Spinal cord (tissue), 10 donors: ENCODE measurements at regions not wholly inside any gene's neighbourhood (a gene's known extent, or its start where the extent isn't known, plus 50 kb on each side); places are given as distances from the start of the nearest gene placed in this dataset. TPM values are rescaled to one million over a fixed set of nuclear protein-coding genes. Genes with fewer than 3 reads are reported as not detected.

Experiments
- DNase-seq, 6 donors: peaks; one replicate each; pipeline versions ENCODE4 v3.0.0 to v3.0.0-alpha.2; 2013 to 2015; ENCODE audit warnings: low spot score in 6 of 6, low read depth in 4 of 6
- H3K27ac ChIP-seq: one replicate; pipeline ENCODE4 v1.5.1; 2013; ENCODE audit warnings: low read depth, low read length, control low read depth
- H3K27me3 ChIP-seq: one replicate; pipeline ENCODE4 v1.6.1; 2013; ENCODE audit warnings: low read length; ENCODE audit not compliant: control insufficient read depth, insufficient read depth
- H3K36me3 ChIP-seq: one replicate; pipeline ENCODE4 v1.6.1; 2013; ENCODE audit warnings: low read length; ENCODE audit not compliant: control insufficient read depth, insufficient read depth
- H3K4me1 ChIP-seq: one replicate; pipeline ENCODE4 v1.6.1; 2013; ENCODE audit warnings: low read length; ENCODE audit not compliant: control insufficient read depth, insufficient read depth
- H3K4me3 ChIP-seq: one replicate; pipeline ENCODE4 v1.5.1; 2013; ENCODE audit warnings: low read depth, low read length, control low read depth
- H3K9me3 ChIP-seq: one replicate; pipeline ENCODE4 v1.6.1; 2013; ENCODE audit warnings: low read length; ENCODE audit not compliant: control insufficient read depth, insufficient read depth
- WGBS: methylation state at CpG from one replicate; pipeline ENCODE4 v1.1.5; 2013; ENCODE audit warnings: missing lambda C conversion rate; ENCODE audit not compliant: insufficient coverage; 5-methylcytosine and 5-hydroxymethylcytosine counted together
- small RNA-seq: library from RNA; depleted of rRNA; stranded (forward); fragments of <200 nt; gene quantifications from one replicate; pipeline ENCODE3, GENCODE V24; 2014; ENCODE audit warnings: low replicate concordance
- donor health status: healthy.

DNA sequence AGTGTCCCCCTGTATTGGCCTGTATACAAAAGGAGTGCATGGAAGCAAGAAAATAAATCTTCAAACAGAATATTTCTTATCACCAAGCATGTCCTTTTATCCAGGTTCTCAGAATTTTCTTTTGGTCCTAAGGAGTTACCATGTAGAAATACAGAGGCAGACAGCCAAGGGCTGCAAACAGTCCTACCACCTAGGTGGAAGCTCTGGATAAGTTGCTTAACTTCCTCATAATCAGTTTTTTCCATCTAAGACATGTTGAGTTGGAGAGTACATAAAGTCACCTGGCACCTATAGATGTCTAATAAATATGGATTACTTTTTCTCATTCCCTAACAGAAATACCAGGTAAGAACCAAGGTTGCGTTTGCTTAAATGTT is 57.0 kb upstream of the BLID start:
- 100% methylated on average over 1 of the region's 1 CpG for WGBS
- Histone ChIP-seq H3K4me1 (no peaks in the 10 kb centered on the region), H3K27me3 (no peaks in the 10 kb centered on the region), H3K4me3 (no peak overlapping the region), H3K9me3 (no peaks in the 10 kb centered on the region), H3K36me3 (no peaks in the 10 kb centered on the region), H3K27ac (no peak overlapping the region)
- DNase-seq, result no peak

DNA sequence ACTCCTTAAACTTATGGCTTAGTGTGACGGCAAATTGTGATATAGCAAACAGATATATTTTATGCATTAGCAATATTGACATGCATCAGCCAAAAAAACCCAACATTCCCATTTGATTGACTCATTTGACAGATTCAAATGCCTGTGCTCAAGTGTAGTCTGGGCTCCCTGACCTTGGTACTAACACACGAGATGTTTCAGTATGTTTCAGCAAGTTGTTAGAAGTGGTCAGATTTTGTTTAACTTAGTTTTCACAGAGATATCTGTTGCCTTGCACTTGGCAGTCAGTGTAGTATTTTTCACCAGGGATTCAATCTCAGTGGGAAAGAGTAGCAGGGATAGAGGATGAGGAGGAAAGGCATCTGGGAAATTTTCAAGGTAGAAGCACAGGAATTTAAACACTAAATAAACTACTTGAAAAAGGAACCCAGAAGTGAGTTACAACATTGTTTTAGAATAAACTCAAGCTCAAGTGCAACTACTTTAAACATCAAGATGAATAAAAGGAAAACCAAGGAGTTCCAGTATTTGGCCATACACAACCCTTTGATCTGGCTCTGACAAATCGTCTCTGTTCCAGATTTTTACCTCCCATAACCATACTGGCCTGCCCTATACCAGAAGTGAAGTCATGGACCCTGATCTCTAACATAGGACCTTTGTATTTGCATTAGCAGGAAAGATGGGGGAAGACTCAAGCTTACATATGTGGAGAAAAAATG is 56.5 kb upstream of the BLID start:
- Histone ChIP-seq H3K27me3 (no peaks in the 10 kb centered on the region), H3K4me3 (no peak overlapping the region), H3K4me1 (no peaks in the 10 kb centered on the region), H3K9me3 (no peaks in the 10 kb centered on the region), H3K36me3 (no peaks in the 10 kb centered on the region), H3K27ac (no peak overlapping the region)
- DNase-seq, result no peak
- WGBS, result 75% methylated on average over 1 of the region's 3 CpGs

GRCh38 chr11:122170815-122171475 is 54.9 kb upstream of the BLID start:
- no peaks in the 10 kb centered on the region for H3K9me3 ChIP-seq

DNA sequence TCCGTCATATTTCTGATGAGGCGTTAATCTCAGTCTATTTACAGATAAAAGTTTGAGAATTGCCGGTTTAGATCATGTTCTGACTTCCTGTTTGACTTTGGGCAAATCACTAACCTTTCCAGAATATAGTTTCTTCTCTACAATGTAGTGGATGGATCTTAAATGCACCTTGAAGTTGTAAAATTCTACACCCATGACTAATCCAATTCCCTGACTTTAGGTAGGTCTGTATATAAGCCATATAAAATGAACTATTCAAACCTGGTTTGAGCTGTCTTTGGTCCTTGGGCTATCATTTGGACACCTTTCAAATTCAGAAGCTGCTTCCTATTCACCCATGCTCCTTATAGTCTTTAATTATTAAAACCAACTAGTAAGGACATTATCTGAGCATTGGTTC is 52.2 kb upstream of the BLID start:
- Histone ChIP-seq H3K4me1 (no peaks in the 10 kb centered on the region), H3K36me3 (no peaks in the 10 kb centered on the region), H3K9me3 (no peaks in the 10 kb centered on the region), H3K27me3 (no peaks in the 10 kb centered on the region), H3K27ac (no peak overlapping the region), H3K4me3 (no peak overlapping the region)
- no peak for DNase-seq
- no CpG with 5 or more reads among the region's 3 CpGs for WGBS

More at GRCh38 chr11:122170815-122171475, 54.9 kb upstream of the BLID start:
- DNase-seq, result no peak
- Histone ChIP-seq H3K4me3 (no peak overlapping the region), H3K36me3 (no peaks in the 10 kb centered on the region), H3K4me1 (no peaks in the 10 kb centered on the region), H3K27ac (no peak overlapping the region), H3K27me3 (no peaks in the 10 kb centered on the region)
- 100% methylated on average over 2 of the region's 3 CpGs for WGBS

GRCh38 chr11:122167100-122167499 is 51.1 kb upstream of the BLID start:
- Histone ChIP-seq H3K27me3 (no peaks in the 10 kb centered on the region), H3K27ac (no peak overlapping the region), H3K9me3 (no peaks in the 10 kb centered on the region), H3K4me3 (no peak overlapping the region), H3K36me3 (no peaks in the 10 kb centered on the region), H3K4me1 (no peaks in the 10 kb centered on the region)
- 71% methylated on average over 1 of the region's 3 CpGs for WGBS
- peak in 1 of 6 donors; percentile 48 for DNase-seq

- no peak overlapping the region for H3K4me3 ChIP-seq
- H3K36me3 ChIP-seq, result no peaks in the 10 kb centered on the region
- DNase-seq, result peak in 2 of 6 donors; percentile 56 to 88
- H3K27me3 ChIP-seq, result no peaks in the 10 kb centered on the region
- H3K27ac ChIP-seq, result peak overlapping the region; percentile 62
- WGBS, result 63% methylated on average over 4 of the region's 7 CpGs
- peaks cover 4% of the 10 kb centered on the region for H3K4me1 ChIP-seq
- H3K9me3 ChIP-seq, result no peaks in the 10 kb centered on the region
Observed at GRCh38 chr11:122165607-122166371, 49.8 kb upstream of the BLID start.

Small RNA genes lying in the stretch of these regions (small RNA-seq; reads per million reads assigned to genes)
- gene RNU4ATAC10P, result not detected
- gene RNU4ATAC5P, result not detected
- gene RNU6-592P, result not detected
